AG09319 (cell line): ENCODE measurements at regions not wholly inside any gene's neighbourhood (a gene's known extent, or its start where the extent isn't known, plus 50 kb on each side); places are given as distances from the start of the nearest gene placed in this dataset.

Experiments used
- DNase-seq: peaks from one replicate; pipeline ENCODE4 v3.0.0-alpha.2; 2010; ENCODE audit warnings: low read depth; ENCODE audit errors: extremely low read depth
- CTCF ChIP-seq: IDR thresholded peaks from 2 replicates; pipeline ENCODE4 v1.5.1; 2011; ENCODE audit warnings: low read depth, mild to moderate bottlenecking, inconsistent platforms, low read length, moderate library complexity

DNA sequence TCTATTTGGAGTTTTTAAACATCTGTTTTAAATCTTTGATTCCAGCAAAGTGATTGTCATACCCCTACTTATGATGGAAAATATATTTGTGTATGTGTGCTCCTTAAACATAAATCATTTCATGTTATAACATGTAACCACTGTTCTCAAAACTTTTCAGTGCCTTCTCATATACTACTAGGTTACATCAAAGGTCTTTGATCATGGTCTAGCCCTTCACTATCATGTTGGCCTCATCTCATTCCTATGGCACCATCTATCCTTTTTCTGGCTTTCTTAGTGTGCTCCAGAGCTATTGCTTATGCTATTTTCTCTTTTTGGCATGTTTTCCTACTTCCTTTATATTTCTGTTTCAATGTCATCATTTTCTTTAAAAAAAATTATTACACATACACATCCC, 367.9 kb upstream of the SLC39A10 start:
- TF ChIP-seq CTCF, result no peak
- no peak for DNase-seq

DNA sequence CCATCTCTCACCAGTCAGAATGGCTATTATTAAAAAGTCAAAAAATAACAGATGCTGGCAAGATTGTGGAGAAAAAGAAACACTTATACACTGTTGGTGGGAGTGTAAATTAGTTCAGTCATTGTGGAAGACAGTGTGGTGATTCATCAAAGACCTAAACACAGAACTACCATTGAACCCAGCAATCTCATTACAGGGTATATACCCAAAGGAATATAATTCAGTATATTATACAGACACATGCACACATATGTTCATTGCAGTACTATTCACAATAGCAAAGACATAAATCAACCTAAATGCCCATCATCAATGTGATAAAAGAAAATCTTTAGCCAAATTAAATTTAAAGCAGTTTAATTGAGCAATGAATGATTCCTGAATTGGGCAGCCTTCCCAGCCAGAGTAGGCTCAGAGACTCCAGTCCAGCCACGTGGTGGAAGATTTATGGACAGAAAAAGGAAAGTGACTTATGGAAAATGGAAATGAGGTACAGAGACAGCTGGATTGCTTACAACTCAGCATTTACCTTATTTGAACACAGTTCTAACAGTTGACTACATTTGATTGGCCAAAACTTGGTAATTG, 377.1 kb upstream of the SLC39A10 start:
- TF ChIP-seq CTCF, result no peak

GRCh38 chr2:195270466-195271039, 386.5 kb upstream of the SLC39A10 start:
- TF ChIP-seq CTCF, result no peak

More for the DNA sequence above, 377.1 kb upstream of the SLC39A10 start:
- no peak for DNase-seq

DNA sequence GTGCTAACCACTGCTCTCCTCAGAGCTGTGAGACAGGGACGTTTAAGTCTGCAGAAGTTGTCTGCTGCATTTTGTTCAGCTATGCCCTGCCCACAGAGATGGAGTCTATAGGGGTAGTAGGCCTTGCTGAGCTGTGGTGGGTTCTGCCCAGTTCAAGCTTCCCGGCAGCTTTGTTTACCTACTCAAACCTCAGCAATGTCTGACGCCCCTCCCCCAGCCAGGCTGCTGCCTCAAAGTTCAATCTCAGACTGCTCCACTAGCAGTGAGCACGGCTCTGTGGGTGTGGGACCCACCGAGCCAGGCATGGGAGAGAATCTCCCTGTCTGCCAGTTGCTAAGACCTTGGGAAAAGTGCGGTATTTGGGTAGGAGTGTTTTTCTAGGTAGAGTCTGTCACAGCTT, 387.8 kb upstream of the SLC39A10 start:
- DNase-seq, result no peak
- no peak for TF ChIP-seq CTCF

More at GRCh38 chr2:195270466-195271039, 386.5 kb upstream of the SLC39A10 start:
- DNase-seq, result no peak

DNA sequence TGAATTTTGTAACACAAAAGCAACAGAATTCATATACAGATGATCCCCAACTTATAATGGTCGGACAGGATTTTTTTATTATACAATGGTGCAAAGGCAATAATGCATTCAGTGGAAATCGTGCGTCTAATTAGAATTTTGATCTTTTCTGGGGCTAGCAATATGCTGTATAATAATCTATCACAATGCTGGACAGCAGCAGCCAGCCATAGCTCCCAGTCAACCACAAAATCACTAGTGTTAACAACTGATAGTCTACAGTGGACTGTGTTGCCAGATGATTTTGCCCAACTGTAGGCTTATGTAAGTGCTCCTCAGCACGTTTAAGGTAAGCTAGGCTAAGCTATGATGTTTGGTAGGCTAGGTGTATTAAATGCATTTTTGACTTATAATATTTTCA, 399.0 kb upstream of the SLC39A10 start:
- DNase-seq, result no peak
- TF ChIP-seq CTCF, result no peak

- no peak for DNase-seq
- TF ChIP-seq CTCF, result no peak
These were observed 405.0 kb upstream of the SLC39A10 start for GRCh38 chr2:195252018-195252417.

GRCh38 chr2:195251214-195251613, 405.8 kb upstream of the SLC39A10 start:
- TF ChIP-seq CTCF, result no peak

More at GRCh38 chr2:195251214-195251613, 405.8 kb upstream of the SLC39A10 start:
- DNase-seq, result no peak
